ENCODE measurements at regions not wholly inside any gene's neighbourhood (a gene's known extent, or its start where the extent isn't known, plus 50 kb on each side); places are given as distances from the start of the nearest gene placed in this dataset.

DNA sequence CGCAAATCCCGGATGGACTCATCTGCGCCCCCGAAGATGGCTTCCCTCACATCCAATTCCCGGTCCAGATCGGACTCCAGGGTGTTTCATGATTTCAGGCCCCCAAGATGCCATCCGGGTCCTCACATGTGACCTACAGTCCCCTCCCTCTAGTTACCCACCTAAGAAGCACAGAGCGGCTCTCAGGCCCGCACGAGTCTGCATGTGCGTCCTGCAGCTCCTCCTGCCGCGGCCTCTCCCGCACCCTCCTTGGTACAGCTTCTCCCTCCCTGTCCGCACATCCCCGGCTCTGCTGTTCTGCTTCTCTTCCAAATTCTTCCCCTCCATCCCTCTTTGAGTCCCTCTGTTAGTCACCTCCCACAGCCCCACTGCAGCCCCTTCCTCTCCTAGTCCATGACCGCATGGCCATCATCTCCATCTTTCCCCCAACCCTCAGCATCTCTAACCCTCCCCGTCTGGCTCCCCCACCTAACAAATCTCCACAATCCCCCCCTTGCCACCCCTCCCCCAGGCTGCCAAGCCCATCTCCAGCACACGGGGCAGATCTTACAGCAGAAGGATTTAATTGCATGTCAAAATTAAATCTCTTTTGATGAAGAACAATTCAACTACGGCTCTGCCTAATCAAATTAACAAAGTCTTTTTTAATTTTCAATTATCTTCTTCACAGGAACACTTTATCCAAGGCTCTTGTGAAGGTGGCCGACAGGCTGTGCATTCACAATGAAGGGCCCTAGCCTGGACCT, 231.0 kb downstream of the RBFOX3 start:
- Histone ChIP-seq H3K27ac (ENCODE audit: low read depth, low read length) (no peak overlapping the region), H3K4me3 (ENCODE audit: low read depth in 1 of 2, low read length in 2 of 2) (no peak overlapping the region), H3K9ac (ENCODE audit: low read length) (no peak overlapping the region), H3K4me1 (ENCODE audit: insufficient read depth, low read length) (peaks cover 1% of the 10 kb centered on the region), H3K36me3 (ENCODE audit: insufficient read depth, low read length) (no peaks in the 10 kb centered on the region), H3K27me3 (ENCODE audit: control insufficient read depth in 1 of 2, insufficient read depth in 2 of 2, low read length in 2 of 2) (peaks cover 0 to 7% of the 10 kb centered on the region in 2 donors), H3K9me3 (ENCODE audit: low read length) (no peaks in the 10 kb centered on the region)

DNA sequence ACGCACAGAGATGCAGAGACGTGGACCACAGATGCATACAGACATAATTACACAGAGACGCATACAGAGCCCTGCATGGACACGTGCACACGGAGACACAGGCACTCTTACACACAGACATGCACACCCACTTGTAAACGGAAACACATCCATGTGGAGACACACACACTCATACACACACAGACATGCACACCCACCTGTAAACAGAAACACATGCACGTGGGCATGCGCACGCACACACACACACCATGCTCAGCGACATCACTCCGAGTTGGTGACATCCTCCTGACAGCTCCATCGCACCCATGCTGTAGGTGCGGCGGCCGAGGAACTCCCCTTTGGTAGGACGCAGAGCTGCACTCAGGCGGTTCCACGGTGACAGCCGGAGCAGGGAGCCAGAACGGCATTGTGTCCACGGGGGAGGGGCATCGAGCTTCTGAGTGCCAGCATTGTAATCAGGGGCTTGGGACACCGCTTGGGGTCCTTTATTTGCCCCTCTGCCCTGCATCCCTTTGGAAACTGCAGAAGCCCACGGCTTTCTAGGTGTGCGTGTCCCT, 233.5 kb downstream of the RBFOX3 start:
- peaks cover 0 to 16% of the 10 kb centered on the region in 2 donors for H3K27me3 ChIP-seq (ENCODE audit: control insufficient read depth in 1 of 2, insufficient read depth in 2 of 2, low read length in 2 of 2)

DNA sequence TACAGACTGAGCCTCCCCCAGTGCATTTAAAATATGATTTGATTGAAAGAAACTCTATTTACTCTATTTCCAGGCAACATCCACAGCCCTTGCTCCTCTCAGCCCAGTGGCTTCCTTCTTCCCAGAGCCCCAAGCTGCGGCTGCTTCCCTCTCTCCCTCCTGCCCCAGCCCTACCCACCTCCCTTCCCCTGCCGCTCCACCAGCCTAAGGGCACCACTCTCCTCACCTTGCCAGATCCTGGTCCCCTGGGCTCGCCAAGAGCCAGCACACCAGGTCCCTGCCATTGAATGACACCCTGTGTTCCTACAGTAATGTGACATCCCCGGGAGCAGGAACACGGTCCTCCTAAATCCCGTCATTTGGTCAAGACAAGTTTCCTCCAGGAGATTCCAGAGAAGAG, 236.0 kb downstream of the RBFOX3 start:
- Histone ChIP-seq H3K4me1 (ENCODE audit: insufficient read depth, low read length) (no peaks in the 10 kb centered on the region), H3K27me3 (ENCODE audit: control insufficient read depth in 1 of 2, insufficient read depth in 2 of 2, low read length in 2 of 2) (peaks cover 0 to 16% of the 10 kb centered on the region in 2 donors), H3K36me3 (ENCODE audit: insufficient read depth, low read length) (no peaks in the 10 kb centered on the region), H3K4me3 (ENCODE audit: low read depth in 1 of 2, low read length in 2 of 2) (no peak overlapping the region), H3K9me3 (ENCODE audit: low read length) (no peaks in the 10 kb centered on the region), H3K9ac (ENCODE audit: low read length) (no peak overlapping the region), H3K27ac (ENCODE audit: low read depth, low read length) (no peak overlapping the region)

More for the DNA sequence above, 233.5 kb downstream of the RBFOX3 start:
- H3K9me3 ChIP-seq (ENCODE audit: low read length), result no peaks in the 10 kb centered on the region
- H3K27ac ChIP-seq (ENCODE audit: low read depth, low read length), result no peak overlapping the region
- H3K36me3 ChIP-seq (ENCODE audit: insufficient read depth, low read length), result no peaks in the 10 kb centered on the region
- H3K9ac ChIP-seq (ENCODE audit: low read length), result no peak overlapping the region
- no peaks in the 10 kb centered on the region for H3K4me1 ChIP-seq (ENCODE audit: insufficient read depth, low read length)
- no peak overlapping the region for H3K4me3 ChIP-seq (ENCODE audit: low read depth in 1 of 2, low read length in 2 of 2)

DNA sequence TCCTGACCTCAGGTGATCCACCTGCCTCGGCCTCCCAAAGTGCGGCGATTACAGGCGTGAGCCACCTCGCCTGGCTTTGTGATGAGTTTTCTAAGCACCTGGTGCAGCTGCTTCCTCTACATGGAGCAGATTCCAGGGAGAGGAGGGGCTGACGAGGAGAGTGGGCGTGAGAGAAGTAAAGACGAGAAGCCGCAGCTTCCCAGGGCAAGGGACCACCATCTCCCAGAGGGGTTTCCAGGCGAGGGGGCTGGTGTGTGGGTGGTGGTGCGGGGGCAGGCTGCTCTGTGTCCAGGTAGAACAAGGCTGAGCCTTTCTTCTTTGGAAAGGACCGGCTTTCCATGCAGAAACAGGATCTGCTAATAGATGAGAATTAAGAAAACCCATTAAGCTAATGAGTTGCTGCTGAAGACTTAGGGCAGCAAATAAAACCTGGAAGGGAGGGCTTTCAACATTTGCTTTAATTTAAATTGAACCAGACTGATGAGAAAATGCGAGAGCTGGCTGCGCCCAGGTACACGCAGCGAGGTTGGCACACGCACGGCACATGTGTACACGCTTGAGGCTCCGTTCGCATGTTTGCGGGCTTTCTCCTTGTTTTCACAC, 236.7 kb downstream of the RBFOX3 start:
- H3K9ac ChIP-seq (ENCODE audit: low read length), result no peak overlapping the region
- H3K4me1 ChIP-seq (ENCODE audit: insufficient read depth, low read length), result no peaks in the 10 kb centered on the region
- no peak overlapping the region for H3K27ac ChIP-seq (ENCODE audit: low read depth, low read length)
- peaks cover 0 to 16% of the 10 kb centered on the region in 2 donors for H3K27me3 ChIP-seq (ENCODE audit: control insufficient read depth in 1 of 2, insufficient read depth in 2 of 2, low read length in 2 of 2)
- no peaks in the 10 kb centered on the region for H3K36me3 ChIP-seq (ENCODE audit: insufficient read depth, low read length)
- no peaks in the 10 kb centered on the region for H3K9me3 ChIP-seq (ENCODE audit: low read length)
- no peak overlapping the region for H3K4me3 ChIP-seq (ENCODE audit: low read depth in 1 of 2, low read length in 2 of 2)

DNA sequence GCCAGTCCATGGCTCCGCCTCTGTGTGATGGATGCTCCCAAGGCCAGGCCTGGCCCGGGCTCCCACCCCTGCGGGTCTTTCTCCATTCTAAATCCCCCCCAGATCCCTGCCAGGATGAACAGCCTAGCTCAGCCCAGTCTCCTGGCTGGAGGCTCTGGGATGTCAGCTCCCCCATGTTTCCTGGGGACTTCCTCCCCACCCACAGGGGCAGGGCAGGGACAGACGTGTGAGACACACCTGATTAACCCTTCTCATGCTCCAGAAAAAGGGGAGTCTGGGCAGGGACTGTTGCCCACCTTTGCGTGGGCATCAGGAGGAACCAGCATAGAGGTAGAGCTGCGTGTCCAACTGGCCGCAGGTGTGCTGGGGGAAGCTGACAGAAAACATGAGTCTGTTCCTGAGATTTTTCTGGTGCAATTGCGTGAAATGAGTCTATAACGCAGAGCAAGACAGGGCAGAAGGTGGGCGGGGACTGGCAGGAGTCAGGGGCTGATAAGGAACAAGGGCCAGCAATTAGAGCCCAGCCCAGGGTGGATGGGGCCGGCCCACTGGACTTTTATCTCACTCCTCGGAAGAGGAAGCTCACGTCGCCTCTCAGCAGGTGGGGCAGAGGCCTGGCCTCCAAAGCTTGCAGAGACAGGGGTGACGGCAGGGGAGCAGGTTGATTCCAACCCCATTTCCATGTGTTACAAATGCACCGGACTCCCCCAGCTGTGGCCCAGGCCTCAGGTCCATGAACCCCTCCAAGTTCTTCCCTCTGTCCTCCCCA, 238.2 kb downstream of the RBFOX3 start:
- no peaks in the 10 kb centered on the region for H3K4me1 ChIP-seq (ENCODE audit: insufficient read depth, low read length)
- no peak overlapping the region for H3K9ac ChIP-seq (ENCODE audit: low read length)
- no peaks in the 10 kb centered on the region for H3K36me3 ChIP-seq (ENCODE audit: insufficient read depth, low read length)
- no peaks in the 10 kb centered on the region for H3K9me3 ChIP-seq (ENCODE audit: low read length)
- H3K27ac ChIP-seq (ENCODE audit: low read depth, low read length), result no peak overlapping the region
- H3K4me3 ChIP-seq (ENCODE audit: low read depth in 1 of 2, low read length in 2 of 2), result no peak overlapping the region
- H3K27me3 ChIP-seq (ENCODE audit: control insufficient read depth in 1 of 2, insufficient read depth in 2 of 2, low read length in 2 of 2), result peaks cover 0 to 14% of the 10 kb centered on the region in 2 donors

DNA sequence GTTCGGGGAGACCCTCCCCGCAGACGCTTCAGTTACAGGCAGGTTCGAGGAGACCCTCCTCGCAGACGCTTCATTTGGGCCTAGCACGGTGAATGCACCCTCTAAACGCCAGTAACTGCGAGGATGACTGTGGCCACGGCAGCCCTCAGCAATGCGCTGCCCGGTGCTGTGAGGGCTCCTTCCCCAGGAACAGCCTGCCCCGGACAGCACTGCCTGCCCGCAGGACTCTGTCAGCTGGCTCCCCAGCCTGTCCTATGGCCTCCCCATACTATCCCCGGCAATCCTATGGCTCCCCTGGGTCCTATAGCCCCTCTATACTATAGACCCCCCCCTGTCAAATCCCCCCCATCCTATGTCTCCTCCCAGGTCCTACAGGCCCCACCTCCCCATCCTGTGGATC, 238.9 kb downstream of the RBFOX3 start:
- H3K27ac ChIP-seq (ENCODE audit: low read depth, low read length), result no peak overlapping the region
- no peaks in the 10 kb centered on the region for H3K36me3 ChIP-seq (ENCODE audit: insufficient read depth, low read length)
- H3K27me3 ChIP-seq (ENCODE audit: control insufficient read depth in 1 of 2, insufficient read depth in 2 of 2, low read length in 2 of 2), result peaks cover 0 to 9% of the 10 kb centered on the region in 2 donors
- no peak overlapping the region for H3K4me3 ChIP-seq (ENCODE audit: low read depth in 1 of 2, low read length in 2 of 2)
- H3K4me1 ChIP-seq (ENCODE audit: insufficient read depth, low read length), result no peaks in the 10 kb centered on the region
- no peaks in the 10 kb centered on the region for H3K9me3 ChIP-seq (ENCODE audit: low read length)
- no peak overlapping the region for H3K9ac ChIP-seq (ENCODE audit: low read length)

DNA sequence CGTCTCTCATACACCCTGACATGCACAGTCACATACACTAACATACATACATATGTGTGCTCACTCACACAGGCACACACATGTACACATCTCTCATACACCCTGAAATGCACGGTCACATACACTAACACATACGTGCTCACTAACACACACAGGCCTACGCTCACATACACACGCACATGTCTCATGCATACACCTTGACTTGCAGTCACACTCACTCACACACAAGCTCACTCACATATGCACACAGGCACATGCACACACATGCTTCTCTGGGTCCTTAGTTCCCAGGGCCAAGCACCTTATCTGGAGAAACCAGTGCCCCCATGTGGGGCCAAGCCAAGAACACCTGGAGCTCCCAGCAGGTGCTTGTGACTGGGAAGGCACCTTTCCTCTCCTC, 240.3 kb downstream of the RBFOX3 start:
- no peaks in the 10 kb centered on the region for H3K9me3 ChIP-seq (ENCODE audit: low read length)
- no peak overlapping the region for H3K4me3 ChIP-seq (ENCODE audit: low read depth in 1 of 2, low read length in 2 of 2)
- peaks cover 9% of the 10 kb centered on the region for H3K4me1 ChIP-seq (ENCODE audit: insufficient read depth, low read length)
- H3K36me3 ChIP-seq (ENCODE audit: insufficient read depth, low read length), result no peaks in the 10 kb centered on the region
- H3K27me3 ChIP-seq (ENCODE audit: control insufficient read depth in 1 of 2, insufficient read depth in 2 of 2, low read length in 2 of 2), result peaks cover 0 to 9% of the 10 kb centered on the region in 2 donors
- H3K27ac ChIP-seq (ENCODE audit: low read depth, low read length), result no peak overlapping the region
- H3K9ac ChIP-seq (ENCODE audit: low read length), result no peak overlapping the region

DNA sequence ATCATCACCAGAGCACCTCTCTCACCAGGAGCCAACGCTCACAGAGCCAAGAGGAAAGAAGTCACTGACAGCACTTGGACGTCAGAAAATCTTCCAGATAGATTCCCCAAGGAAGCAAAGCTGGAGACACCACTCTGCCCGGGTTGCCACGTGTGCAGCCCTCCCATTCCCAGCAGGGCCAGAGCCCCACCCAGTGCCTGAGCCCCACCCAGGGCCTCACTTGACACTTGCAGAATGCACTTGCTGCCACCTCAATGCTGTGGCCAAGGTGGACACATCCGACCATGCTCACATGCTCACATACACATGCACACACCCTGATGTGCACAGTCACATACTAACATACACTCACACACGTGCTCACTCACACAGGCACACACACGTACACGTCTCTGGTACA, 240.7 kb downstream of the RBFOX3 start:
- Histone ChIP-seq H3K9me3 (ENCODE audit: low read length) (no peaks in the 10 kb centered on the region), H3K27ac (ENCODE audit: low read depth, low read length) (no peak overlapping the region), H3K27me3 (ENCODE audit: control insufficient read depth in 1 of 2, insufficient read depth in 2 of 2, low read length in 2 of 2) (peaks cover 0 to 9% of the 10 kb centered on the region in 2 donors)

DNA sequence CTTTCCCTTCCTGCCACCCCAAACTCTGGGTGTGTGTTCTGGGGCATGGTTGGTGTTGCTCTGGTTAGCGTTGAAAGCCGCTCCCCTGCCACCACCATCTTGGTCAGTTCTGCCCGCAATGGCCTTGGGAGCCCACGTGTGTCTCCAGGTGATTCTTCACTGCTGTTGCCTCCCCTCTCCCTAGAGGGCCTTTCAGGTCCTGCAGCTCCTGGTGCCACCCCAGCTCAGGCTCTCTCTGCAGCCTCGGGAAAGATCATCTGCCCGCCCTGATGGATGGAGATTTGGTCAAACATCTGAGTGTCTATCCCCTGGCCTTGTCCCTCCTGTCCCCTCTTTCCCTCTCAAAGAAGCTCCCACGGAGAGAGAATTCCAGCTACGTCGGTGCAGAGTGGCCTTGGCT, 241.3 kb downstream of the RBFOX3 start:
- Histone ChIP-seq H3K9me3 (ENCODE audit: low read length) (no peaks in the 10 kb centered on the region), H3K9ac (ENCODE audit: low read length) (no peak overlapping the region), H3K27me3 (ENCODE audit: control insufficient read depth in 1 of 2, insufficient read depth in 2 of 2, low read length in 2 of 2) (peaks cover 0 to 7% of the 10 kb centered on the region in 2 donors), H3K36me3 (ENCODE audit: insufficient read depth, low read length) (no peaks in the 10 kb centered on the region), H3K4me3 (ENCODE audit: low read depth in 1 of 2, low read length in 2 of 2) (no peak overlapping the region), H3K27ac (ENCODE audit: low read depth, low read length) (no peak overlapping the region), H3K4me1 (ENCODE audit: insufficient read depth, low read length) (peaks cover 12% of the 10 kb centered on the region)

More for the DNA sequence above, 240.7 kb downstream of the RBFOX3 start:
- H3K9ac ChIP-seq (ENCODE audit: low read length), result no peak overlapping the region
- no peak overlapping the region for H3K4me3 ChIP-seq (ENCODE audit: low read depth in 1 of 2, low read length in 2 of 2)
- H3K36me3 ChIP-seq (ENCODE audit: insufficient read depth, low read length), result no peaks in the 10 kb centered on the region
- peaks cover 12% of the 10 kb centered on the region for H3K4me1 ChIP-seq (ENCODE audit: insufficient read depth, low read length)

DNA sequence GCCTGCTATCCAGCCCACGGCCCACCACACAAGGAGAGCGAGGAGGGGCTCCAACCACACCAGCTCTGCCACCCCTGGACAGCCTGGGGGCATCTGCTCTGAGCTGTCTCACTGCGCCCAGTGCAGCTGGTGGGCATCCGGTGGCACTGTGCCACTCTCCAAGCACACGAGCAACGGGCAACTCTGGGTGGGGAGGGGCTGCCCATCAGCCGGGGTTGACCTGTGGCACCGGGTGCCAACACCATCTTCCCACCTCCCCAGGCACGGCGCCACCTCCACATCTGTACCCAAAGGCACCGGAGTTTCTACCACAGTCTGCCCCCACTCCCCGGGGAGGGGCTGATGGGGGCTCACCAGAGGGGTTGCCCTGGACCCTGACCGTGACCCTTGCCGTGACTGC, 241.8 kb downstream of the RBFOX3 start:
- Histone ChIP-seq H3K9me3 (ENCODE audit: low read length) (no peaks in the 10 kb centered on the region), H3K4me3 (ENCODE audit: low read depth in 1 of 2, low read length in 2 of 2) (no peak overlapping the region), H3K36me3 (ENCODE audit: insufficient read depth, low read length) (no peaks in the 10 kb centered on the region), H3K4me1 (ENCODE audit: insufficient read depth, low read length) (peaks cover 12% of the 10 kb centered on the region), H3K27me3 (ENCODE audit: control insufficient read depth in 1 of 2, insufficient read depth in 2 of 2, low read length in 2 of 2) (peaks cover 0 to 5% of the 10 kb centered on the region in 2 donors), H3K9ac (ENCODE audit: low read length) (no peak overlapping the region), H3K27ac (ENCODE audit: low read depth, low read length) (no peak overlapping the region)

DNA sequence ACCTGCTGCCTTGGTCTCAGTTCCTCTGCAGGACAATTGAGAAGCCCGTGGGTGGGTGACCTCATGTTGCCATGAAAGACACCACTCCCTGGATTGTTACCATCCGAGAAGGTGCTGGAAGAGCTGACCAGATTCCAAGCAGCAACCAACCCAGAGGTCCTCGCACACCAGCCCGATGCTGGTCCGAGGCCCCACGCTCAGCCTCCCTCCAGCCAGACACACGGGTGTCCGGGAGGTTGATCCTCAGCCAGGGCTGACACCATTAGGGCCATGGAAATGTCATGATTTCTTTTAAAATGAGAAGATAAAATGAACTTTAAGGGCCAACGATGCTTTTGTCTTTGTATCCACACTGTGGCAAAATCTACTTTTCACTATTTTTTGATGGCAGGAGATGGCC, 242.3 kb downstream of the RBFOX3 start:
- Histone ChIP-seq H3K4me3 (ENCODE audit: low read depth in 1 of 2, low read length in 2 of 2) (no peak overlapping the region), H3K4me1 (ENCODE audit: insufficient read depth, low read length) (peaks cover 13% of the 10 kb centered on the region), H3K9ac (ENCODE audit: low read length) (no peak overlapping the region), H3K27me3 (ENCODE audit: control insufficient read depth in 1 of 2, insufficient read depth in 2 of 2, low read length in 2 of 2) (peaks cover 0 to 5% of the 10 kb centered on the region in 2 donors), H3K9me3 (ENCODE audit: low read length) (no peaks in the 10 kb centered on the region), H3K27ac (ENCODE audit: low read depth, low read length) (no peak overlapping the region), H3K36me3 (ENCODE audit: insufficient read depth, low read length) (no peaks in the 10 kb centered on the region)

Measured in muscle layer of colon (tissue), 2 donors.